ENCODE measurements at regions not wholly inside any gene's neighbourhood (a gene's known extent, or its start where the extent isn't known, plus 50 kb on each side); places are given as distances from the start of the nearest gene placed in this dataset.

GRCh38 chr6:50958148-50958697, 139.6 kb downstream of the TFAP2B start:
- TF ChIP-seq CTCF (conservative IDR thresholded peaks at IDR 0.05; ENCODE audit: low read depth in 2 of 2) (no peak), STAT1 (IDR thresholded peaks at IDR 0.05; ENCODE audit: unreplicated experiment) (no peak), EZH2phosphoT487 (IDR thresholded peaks at IDR 0.05; ENCODE audit: unreplicated experiment) (no peak), EZH2 (IDR thresholded peaks at IDR 0.05; ENCODE audit: low read depth, unreplicated experiment) (no peak), POLR2AphosphoS5 (IDR thresholded peaks at IDR 0.05; ENCODE audit: low read depth) (no peak), JUNB (IDR thresholded peaks at IDR 0.05; ENCODE audit: unreplicated experiment) (no peak), NANOG (IDR thresholded peaks at IDR 0.05; ENCODE audit: borderline replicate concordance) (no peak), CREB1 (CRISPR knock-in tag; IDR thresholded peaks at IDR 0.05; ENCODE audit: low read depth) (no peak), ZNF114 (CRISPR knock-in tag; IDR thresholded peaks at IDR 0.05) (no peak)
- TF ChIP-seq, protein P1, sequence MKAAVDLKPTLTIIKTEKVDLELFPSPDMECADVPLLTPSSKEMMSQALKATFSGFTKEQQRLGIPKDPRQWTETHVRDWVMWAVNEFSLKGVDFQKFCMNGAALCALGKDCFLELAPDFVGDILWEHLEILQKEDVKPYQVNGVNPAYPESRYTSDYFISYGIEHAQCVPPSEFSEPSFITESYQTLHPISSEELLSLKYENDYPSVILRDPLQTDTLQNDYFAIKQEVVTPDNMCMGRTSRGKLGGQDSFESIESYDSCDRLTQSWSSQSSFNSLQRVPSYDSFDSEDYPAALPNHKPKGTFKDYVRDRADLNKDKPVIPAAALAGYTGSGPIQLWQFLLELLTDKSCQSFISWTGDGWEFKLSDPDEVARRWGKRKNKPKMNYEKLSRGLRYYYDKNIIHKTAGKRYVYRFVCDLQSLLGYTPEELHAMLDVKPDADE (IDR thresholded peaks at IDR 0.05) = no peak
